Loucy (cell line): ENCODE measurements at regions not wholly inside any gene's neighbourhood (a gene's known extent, or its start where the extent isn't known, plus 50 kb on each side); places are given as distances from the start of the nearest gene placed in this dataset.

Source experiments
- H2AFZ ChIP-seq: fragments of 200-600 bp; sonication (generic); 2 replicates; pipeline ENCODE4 v1.6.0; 2016; ENCODE audit warnings: antibody characterized with exemption, mild to moderate bottlenecking, low read length, moderate library complexity
- H3F3A ChIP-seq: fragments of 200-600 bp; 2 replicates; pipeline ENCODE4 v1.6.0; 2016; ENCODE audit warnings: antibody characterized with exemption, low read depth, mild to moderate bottlenecking
- H3K27me3 ChIP-seq: fragments of 200-600 bp; sonication (generic); 2 replicates; pipeline ENCODE4 v1.6.1; 2014; ENCODE audit warnings: low read length, mild to moderate bottlenecking; ENCODE audit not compliant: insufficient read depth, poor library complexity, severe bottlenecking
- H3K36me3 ChIP-seq: fragments of 200-600 bp; sonication (generic); 2 replicates; pipeline ENCODE4 v1.6.1; 2016; ENCODE audit warnings: low read length; ENCODE audit not compliant: insufficient read depth
- H3K4me1 ChIP-seq: fragments of 200-600 bp; sonication (generic); 2 replicates; pipeline ENCODE4 v1.5.1; 2014; ENCODE audit warnings: low read length, mild to moderate bottlenecking; ENCODE audit not compliant: insufficient read depth, poor library complexity, severe bottlenecking
- H3K4me2 ChIP-seq: fragments of 200-600 bp; sonication (generic); 2 replicates; pipeline ENCODE4 v1.6.0; 2014; ENCODE audit warnings: antibody characterized with exemption, low read length, low read depth, mild to moderate bottlenecking; ENCODE audit not compliant: poor library complexity, severe bottlenecking
- H3K4me3 ChIP-seq: fragments of 200-600 bp; sonication (generic); 2 replicates; pipeline ENCODE4 v1.5.1; 2014; ENCODE audit warnings: low read length, mild to moderate bottlenecking, mixed read lengths; ENCODE audit not compliant: poor library complexity, severe bottlenecking
- H3K79me2 ChIP-seq: fragments of 200-600 bp; sonication (generic); 2 replicates; pipeline ENCODE4 v1.6.1; 2014; ENCODE audit warnings: low read length; ENCODE audit not compliant: insufficient read depth
- H3K9ac ChIP-seq: fragments of 200-600 bp; sonication (generic); 2 replicates; pipeline ENCODE4 v1.6.0; 2014; ENCODE audit warnings: mild to moderate bottlenecking, low read depth, low read length, moderate library complexity; ENCODE audit not compliant: poor library complexity, severe bottlenecking
- H3K9me2 ChIP-seq: fragments of 200-600 bp; sonication (generic); replicated peaks from 2 replicates; pipeline ENCODE4 v1.6.1; 2016; ENCODE audit warnings: low read depth, low read length, mixed read lengths
- H3K9me3 ChIP-seq: fragments of 200-600 bp; sonication (generic); 2 replicates; pipeline ENCODE4 v1.6.1; 2014; ENCODE audit warnings: mild to moderate bottlenecking, antibody characterized with exemption, low read length, low read depth; ENCODE audit not compliant: insufficient read depth
- H4K20me1 ChIP-seq: fragments of 200-600 bp; sonication (generic); 2 replicates; pipeline ENCODE4 v1.6.0; 2014; ENCODE audit warnings: antibody characterized with exemption, low read length, mild to moderate bottlenecking; ENCODE audit not compliant: insufficient read depth, poor library complexity, severe bottlenecking
- EZH2phosphoT487 ChIP-seq: fragments of 200-600 bp; IDR thresholded peaks from 2 replicates; pipeline ENCODE4 v1.6.1; 2018; ENCODE audit warnings: antibody characterized with exemption, mild to moderate bottlenecking, moderate library complexity, borderline replicate concordance
- TF ChIP-seq, protein P1 (sequence below): fragments of 200-600 bp; sonication (generic); conservative IDR thresholded peaks from 2 replicates; pipeline ENCODE4 v1.5.1; 2014; ENCODE audit warnings: mild to moderate bottlenecking, antibody characterized with exemption, low read length

DNA sequence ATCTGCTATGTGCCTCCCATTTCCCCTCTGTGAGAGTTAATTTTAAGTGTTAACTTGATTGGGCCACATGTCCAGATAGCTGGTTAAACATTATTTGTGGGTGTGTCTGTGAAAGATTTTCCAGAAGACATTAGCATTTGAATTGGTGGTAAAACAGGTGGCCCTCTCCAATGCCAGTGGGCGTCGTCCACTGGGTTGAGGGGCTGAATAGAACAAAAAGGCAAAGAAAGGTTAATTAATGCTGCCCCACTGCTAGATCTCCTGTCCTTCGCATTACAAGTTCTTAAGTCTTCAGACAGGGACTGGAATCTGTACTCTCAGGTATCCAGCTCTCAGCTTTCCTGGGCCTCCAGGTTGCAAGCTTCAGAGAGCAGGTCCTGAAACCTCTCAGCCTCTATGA, 1160.9 kb upstream of the LRRN3 start:
- H3K9ac ChIP-seq = no peak overlapping the region
- H3K4me2 ChIP-seq = no peak overlapping the region
- no peak overlapping the region for H3K4me3 ChIP-seq
- H3F3A ChIP-seq = no peaks in the 10 kb centered on the region
- TF ChIP-seq, protein P1, sequence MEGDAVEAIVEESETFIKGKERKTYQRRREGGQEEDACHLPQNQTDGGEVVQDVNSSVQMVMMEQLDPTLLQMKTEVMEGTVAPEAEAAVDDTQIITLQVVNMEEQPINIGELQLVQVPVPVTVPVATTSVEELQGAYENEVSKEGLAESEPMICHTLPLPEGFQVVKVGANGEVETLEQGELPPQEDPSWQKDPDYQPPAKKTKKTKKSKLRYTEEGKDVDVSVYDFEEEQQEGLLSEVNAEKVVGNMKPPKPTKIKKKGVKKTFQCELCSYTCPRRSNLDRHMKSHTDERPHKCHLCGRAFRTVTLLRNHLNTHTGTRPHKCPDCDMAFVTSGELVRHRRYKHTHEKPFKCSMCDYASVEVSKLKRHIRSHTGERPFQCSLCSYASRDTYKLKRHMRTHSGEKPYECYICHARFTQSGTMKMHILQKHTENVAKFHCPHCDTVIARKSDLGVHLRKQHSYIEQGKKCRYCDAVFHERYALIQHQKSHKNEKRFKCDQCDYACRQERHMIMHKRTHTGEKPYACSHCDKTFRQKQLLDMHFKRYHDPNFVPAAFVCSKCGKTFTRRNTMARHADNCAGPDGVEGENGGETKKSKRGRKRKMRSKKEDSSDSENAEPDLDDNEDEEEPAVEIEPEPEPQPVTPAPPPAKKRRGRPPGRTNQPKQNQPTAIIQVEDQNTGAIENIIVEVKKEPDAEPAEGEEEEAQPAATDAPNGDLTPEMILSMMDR = no peak
- TF ChIP-seq EZH2phosphoT487 = no peak
- no peaks in the 10 kb centered on the region for H3K9me3 ChIP-seq
- H3K79me2 ChIP-seq = no peaks in the 10 kb centered on the region
- H3K4me1 ChIP-seq = no peaks in the 10 kb centered on the region
- no peaks in the 10 kb centered on the region for H3K9me2 ChIP-seq
- H3K36me3 ChIP-seq = no peaks in the 10 kb centered on the region
- no peaks in the 10 kb centered on the region for H4K20me1 ChIP-seq
- no peak overlapping the region for H2AFZ ChIP-seq
- no peaks in the 10 kb centered on the region for H3K27me3 ChIP-seq

DNA sequence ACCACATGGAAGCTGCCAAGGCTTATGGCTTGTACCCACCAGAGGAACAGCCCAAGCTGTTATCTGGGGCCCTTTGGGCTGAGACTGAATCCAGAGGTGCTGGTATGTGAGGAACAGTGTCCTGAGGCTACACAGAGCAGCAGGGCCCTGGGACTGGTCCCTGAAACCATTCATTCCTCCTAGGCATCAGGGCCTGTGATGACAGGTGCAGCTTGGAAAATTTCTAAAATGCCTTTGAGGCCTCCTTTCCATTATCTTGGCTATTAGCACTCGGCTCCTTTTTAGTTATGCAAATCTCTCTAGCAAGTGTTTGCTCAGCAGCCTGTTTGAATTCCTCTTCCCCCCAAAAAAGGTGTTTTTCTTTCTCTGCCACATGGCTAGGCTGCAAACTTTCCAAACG, 1151.7 kb upstream of the LRRN3 start:
- H3K4me1 ChIP-seq = no peaks in the 10 kb centered on the region
- no peak overlapping the region for H3K4me3 ChIP-seq
- H3K27me3 ChIP-seq = no peaks in the 10 kb centered on the region
- no peaks in the 10 kb centered on the region for H3K9me3 ChIP-seq
- TF ChIP-seq EZH2phosphoT487 = no peak
- TF ChIP-seq, protein P1 = no peak
- no peaks in the 10 kb centered on the region for H3K79me2 ChIP-seq
- H3K36me3 ChIP-seq = no peaks in the 10 kb centered on the region
- no peaks in the 10 kb centered on the region for H3F3A ChIP-seq
- no peak overlapping the region for H3K9ac ChIP-seq
- no peak overlapping the region for H2AFZ ChIP-seq
- H3K4me2 ChIP-seq = no peak overlapping the region
- H4K20me1 ChIP-seq = no peaks in the 10 kb centered on the region
- H3K9me2 ChIP-seq = no peaks in the 10 kb centered on the region

DNA sequence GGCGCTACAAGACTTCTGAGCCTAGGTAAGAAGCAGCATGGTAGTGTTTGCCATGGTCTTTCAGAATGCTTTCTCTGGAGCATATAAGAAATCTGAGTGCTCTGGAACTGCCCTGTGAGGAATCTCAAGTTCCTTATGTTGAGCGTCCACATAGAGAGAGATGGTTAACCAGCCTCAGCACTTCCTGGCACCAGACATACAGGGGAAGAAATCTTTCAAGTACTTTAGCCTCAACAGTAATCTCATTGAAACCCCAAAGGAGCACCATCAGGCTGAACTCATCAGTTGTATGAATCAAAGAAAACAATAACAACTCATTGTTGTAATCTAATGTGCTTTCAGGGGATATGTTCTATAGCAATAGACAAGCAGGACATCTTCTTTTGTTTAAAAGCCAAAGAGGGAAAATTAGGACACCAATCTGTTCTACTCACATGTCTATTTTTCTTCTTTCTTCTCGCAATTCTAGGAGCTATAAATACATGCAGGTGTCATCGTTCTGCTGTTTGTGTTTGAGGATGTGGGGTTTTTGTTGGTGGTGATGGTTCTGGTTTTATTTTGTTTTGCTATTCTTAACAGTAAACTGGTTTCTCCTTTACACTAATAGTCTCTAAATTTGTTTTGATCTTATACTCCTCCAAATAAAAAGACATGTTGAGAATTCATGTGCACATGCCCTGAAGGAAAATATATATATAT, 1145.0 kb upstream of the LRRN3 start:
- Histone ChIP-seq H3K9ac (no peak overlapping the region), H4K20me1 (no peaks in the 10 kb centered on the region), H3F3A (no peaks in the 10 kb centered on the region), H3K36me3 (no peaks in the 10 kb centered on the region), H3K4me1 (no peaks in the 10 kb centered on the region), H3K9me2 (no peaks in the 10 kb centered on the region), H3K4me2 (no peak overlapping the region), H3K27me3 (no peaks in the 10 kb centered on the region), H3K9me3 (no peaks in the 10 kb centered on the region), H3K4me3 (no peak overlapping the region), H3K79me2 (no peaks in the 10 kb centered on the region), H2AFZ (no peak overlapping the region)
- TF ChIP-seq EZH2phosphoT487 = no peak
- TF ChIP-seq, protein P1 = no peak
